GM12875 (cell line): ENCODE measurements at regions not wholly inside any gene's neighbourhood (a gene's known extent, or its start where the extent isn't known, plus 50 kb on each side); places are given as distances from the start of the nearest gene placed in this dataset.
"Not testable (repeated sequence)": the region's sequence is repeated elsewhere in the genome, so short reads cannot be mapped to it uniquely, and the experiment has no call there.

Source experiments
- H3K4me3 ChIP-seq: one replicate; pipeline ENCODE4 v1.5.1; 2011; ENCODE audit warnings: low read depth, low read length, control low read depth
- TF ChIP-seq, protein P1 (sequence below): IDR thresholded peaks from 2 replicates; pipeline ENCODE4 v1.5.1; 2011; ENCODE audit warnings: low read depth, mild to moderate bottlenecking, control low read depth, inconsistent platforms, low read length, moderate library complexity, borderline replicate concordance; ENCODE audit not compliant: insufficient read depth

DNA sequence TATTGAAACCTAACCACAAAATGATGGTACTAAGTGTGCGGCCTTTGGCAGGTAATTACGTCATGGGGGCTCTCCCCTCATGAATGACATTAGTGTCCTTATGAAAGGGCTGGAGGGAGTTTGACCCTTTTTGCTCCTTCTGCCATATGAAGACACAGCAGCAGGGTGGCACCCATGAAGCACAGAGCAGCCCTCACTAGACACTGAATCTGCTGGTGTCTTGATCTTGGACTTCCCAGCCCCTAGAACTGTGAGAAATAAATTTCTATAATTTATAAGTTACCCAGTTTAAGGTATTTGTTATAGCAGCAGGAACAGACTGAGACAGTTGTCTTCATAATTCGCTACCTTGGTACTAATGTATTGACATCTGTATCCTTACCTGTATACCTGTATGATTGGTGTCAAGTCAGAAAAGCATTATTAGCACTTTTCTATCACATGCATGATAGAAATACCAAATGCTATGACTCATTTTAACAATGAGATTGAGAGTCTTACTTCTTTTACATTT is 80.4 kb downstream of the GCNT4 start:
- TF ChIP-seq, protein P1, sequence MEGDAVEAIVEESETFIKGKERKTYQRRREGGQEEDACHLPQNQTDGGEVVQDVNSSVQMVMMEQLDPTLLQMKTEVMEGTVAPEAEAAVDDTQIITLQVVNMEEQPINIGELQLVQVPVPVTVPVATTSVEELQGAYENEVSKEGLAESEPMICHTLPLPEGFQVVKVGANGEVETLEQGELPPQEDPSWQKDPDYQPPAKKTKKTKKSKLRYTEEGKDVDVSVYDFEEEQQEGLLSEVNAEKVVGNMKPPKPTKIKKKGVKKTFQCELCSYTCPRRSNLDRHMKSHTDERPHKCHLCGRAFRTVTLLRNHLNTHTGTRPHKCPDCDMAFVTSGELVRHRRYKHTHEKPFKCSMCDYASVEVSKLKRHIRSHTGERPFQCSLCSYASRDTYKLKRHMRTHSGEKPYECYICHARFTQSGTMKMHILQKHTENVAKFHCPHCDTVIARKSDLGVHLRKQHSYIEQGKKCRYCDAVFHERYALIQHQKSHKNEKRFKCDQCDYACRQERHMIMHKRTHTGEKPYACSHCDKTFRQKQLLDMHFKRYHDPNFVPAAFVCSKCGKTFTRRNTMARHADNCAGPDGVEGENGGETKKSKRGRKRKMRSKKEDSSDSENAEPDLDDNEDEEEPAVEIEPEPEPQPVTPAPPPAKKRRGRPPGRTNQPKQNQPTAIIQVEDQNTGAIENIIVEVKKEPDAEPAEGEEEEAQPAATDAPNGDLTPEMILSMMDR: no peak

DNA sequence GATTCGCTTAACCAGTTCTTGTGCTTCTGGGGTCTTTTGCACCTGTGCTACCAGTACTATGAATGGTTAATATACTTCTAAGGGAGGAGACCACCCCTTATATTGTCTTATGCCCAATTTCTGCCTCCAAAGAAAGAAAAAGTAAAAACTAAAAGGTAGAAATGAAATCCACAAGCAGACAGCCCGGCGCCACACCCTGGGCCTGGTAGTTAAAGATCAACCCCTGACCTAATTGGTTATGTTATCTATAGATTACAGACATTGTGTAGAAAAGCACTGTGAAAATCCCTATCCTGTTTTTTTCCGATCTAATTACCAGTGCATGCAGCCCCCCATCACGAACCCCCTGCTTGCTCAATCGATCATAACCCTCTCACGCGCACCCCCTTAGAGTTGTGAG is 81.5 kb downstream of the GCNT4 start:
- H3K4me3 ChIP-seq: not testable (repeated sequence)

More for the DNA sequence above, 80.4 kb downstream of the GCNT4 start:
- H3K4me3 ChIP-seq: no peak overlapping the region

DNA sequence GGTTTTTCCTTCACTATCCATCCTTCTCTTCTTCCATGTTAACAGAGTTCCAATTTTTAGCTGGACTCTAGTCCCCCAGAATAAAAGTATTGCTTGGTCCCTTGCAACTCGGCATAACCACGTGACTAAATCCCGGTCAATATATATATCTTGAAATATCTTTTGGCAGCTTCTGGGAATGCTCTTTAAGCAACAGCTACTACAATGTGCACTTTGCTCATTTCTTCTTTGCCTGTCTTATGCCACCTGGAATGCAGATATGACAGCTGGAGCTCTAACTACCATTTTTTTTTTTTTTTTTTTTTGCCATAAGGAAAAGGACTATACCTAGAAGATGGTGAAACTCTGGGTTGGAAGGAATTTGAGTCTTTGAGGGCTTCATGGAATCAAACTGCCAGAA is 82.6 kb downstream of the GCNT4 start:
- TF ChIP-seq, protein P1: no peak
- no peak overlapping the region for H3K4me3 ChIP-seq

DNA sequence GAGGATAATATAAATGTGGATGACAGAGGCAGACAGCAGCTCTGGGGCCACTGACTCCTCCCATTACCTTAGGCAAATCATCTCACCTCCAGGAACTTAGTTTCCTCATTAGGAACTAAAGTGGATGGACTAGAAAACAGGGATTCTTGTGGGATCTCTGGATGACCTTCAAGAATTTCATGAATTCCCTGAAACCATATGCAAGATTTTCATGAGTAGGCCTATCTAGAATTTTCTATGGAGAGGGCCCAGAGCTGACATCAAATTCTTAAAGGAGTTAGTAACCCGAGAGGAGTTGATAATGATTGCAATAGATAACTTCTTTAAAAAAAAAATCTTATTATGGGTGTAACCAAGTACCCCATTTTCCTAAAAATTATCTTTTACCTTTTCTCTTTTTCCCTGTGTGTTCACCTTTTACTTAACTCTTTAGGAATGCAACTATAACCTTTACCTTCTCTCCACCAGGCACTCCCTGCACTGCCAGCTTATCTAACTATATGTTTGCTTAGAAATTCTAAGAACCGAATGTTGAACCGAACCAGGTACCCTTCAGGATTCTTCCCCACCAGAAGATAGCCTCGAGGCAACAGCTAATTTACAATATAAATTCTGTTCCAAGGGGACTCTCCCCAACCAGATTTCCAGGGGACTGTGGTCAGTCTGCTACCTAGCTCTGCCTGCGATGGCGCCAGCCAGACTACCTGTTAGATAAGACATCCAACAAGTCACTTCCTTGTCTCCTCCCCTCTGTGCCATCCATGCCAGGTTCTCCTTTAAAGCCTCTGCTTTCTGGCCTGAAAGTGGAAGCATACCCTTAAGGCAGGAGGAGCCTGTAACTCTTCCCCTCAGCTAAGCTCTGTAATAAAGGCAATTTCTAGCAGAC is 86.0 kb downstream of the GCNT4 start:
- no peak overlapping the region for H3K4me3 ChIP-seq
- TF ChIP-seq, protein P1: no peak

DNA sequence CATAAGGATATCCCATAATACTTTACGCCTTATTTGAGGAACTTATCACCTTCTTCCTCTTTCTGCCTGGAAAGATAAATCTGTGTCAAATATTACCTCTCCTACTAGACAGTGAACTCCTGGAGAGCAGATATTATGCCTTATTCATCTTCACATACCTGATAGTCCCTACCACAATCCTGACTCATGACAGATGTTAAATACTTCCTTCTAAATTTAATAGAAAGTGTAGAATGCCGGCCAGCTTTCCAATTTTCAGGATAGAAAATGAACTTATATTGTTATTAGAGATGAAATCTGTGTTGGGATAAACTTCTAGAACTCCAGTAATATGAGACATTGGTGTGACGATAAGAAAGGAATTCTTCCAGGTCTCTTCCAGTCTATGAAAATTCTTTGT is 89.0 kb downstream of the GCNT4 start:
- H3K4me3 ChIP-seq: no peak overlapping the region
- TF ChIP-seq, protein P1: no peak

DNA sequence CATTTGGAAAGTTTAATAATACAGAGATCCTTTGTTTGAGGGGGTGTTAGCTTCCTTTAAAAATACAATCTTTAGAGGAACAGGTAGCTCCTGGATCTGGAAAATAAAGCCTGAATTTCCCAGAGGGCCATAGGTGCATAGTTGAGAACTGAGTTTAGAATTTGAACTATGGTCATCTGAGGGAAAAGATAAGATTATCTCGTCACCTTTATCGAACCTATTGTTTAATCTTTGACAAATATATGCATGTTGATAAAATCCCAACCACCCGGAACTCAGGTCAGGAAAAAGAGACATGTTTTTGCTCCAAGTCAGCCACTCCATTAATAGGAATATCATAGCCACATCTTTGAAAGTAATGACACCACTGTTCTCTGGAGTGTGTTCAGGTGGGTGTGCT is 91.7 kb upstream of the FAM169A start:
- H3K4me3 ChIP-seq: no peak overlapping the region
- TF ChIP-seq, protein P1: no peak

DNA sequence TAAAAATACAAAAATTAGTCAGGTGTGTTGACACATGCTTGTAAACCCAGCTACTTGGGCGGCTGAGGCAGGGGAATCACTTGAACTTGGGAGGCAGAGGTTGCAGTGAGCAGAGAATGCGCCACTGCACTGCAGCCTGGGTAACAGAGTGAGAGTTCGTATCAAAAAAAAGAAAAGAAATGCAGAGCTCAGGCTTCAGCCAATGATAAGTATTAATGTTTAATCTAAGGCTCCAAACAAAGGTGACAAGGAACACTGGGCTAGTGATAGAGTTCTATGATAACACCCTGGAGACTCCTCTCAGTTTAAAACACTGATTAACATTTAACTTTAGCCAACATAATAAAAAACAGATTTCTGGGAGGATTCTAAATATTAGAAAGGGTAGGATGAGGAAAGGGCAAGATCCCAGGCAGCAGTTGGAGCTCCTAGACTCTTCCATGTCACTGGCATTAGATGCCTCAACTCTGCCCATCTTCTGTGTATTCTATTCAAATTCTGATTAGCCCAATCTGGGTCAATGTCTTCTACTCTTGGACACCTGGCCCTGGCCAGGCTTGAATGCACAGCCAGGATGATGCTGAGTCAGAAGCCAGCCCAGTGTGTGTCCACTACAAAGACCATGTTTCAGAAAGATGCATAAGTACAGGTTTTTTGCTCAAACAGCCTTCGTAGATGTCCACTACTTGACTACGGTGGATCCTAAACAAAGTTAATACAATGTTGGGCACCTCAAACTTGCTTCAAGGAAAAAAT is 91.0 kb upstream of the FAM169A start:
- H3K4me3 ChIP-seq: no peak overlapping the region
- TF ChIP-seq, protein P1: no peak
